K562 (cell line): ENCODE measurements at regions not wholly inside any gene's neighbourhood (a gene's known extent, or its start where the extent isn't known, plus 50 kb on each side); places are given as distances from the start of the nearest gene placed in this dataset.

Experiments used
- ARID2 ChIP-seq: fragments of 450-650 bp; IDR thresholded peaks from 2 replicates; pipeline ENCODE4 v1.6.1; 2017; ENCODE audit warnings: antibody characterized with exemption, mild to moderate bottlenecking
- ARNT ChIP-seq, 2 experiments: fragments of 450-650 bp; IDR thresholded peaks; 2 replicates each; pipeline ENCODE4 v1.6.1; 2016; ENCODE audit warnings: mild to moderate bottlenecking in 1 of 2
- GABPB2 ChIP-seq: fragments of 250-450 bp; sonication (Bioruptor Pico); conservative IDR thresholded peaks from 2 replicates; pipeline ENCODE4 v1.5.1; 2021; ENCODE audit warnings: mild to moderate bottlenecking
- MEIS2 ChIP-seq: fragments of 450-650 bp; IDR thresholded peaks from 2 replicates; pipeline ENCODE4 v1.6.1; 2014; ENCODE audit warnings: mild to moderate bottlenecking; ENCODE audit not compliant: partially characterized antibody
- NR2C1 ChIP-seq, 2 experiments: fragments of 450-650 bp; IDR thresholded peaks; 2 replicates each; pipeline ENCODE4 v1.6.1; 2017; ENCODE audit warnings: mild to moderate bottlenecking in 2 of 2, antibody characterized with exemption in 1 of 2, inconsistent platforms in 1 of 2, missing compliant biosample characterization in 1 of 2, missing genetic modification characterization in 1 of 2
- SNRNP70 ChIP-seq: fragments of 200-400 bp; formaldehyde crosslinking; optimal IDR thresholded peaks from 2 replicates; pipeline ENCODE3; 2017; ENCODE audit warnings: low read depth, low read length
- SOX6 ChIP-seq: fragments of 450-650 bp; IDR thresholded peaks from 2 replicates; pipeline ENCODE4 v1.6.1; 2014; ENCODE audit warnings: mild to moderate bottlenecking
- ZNF253 ChIP-seq: fragments of 250-450 bp; sonication (Bioruptor Pico); conservative IDR thresholded peaks from 2 replicates; pipeline ENCODE4 v1.6.1; 2021; ENCODE audit warnings: mild to moderate bottlenecking
- ZNF561 ChIP-seq: fragments of 450-650 bp; formaldehyde crosslinking; conservative IDR thresholded peaks from 2 replicates; pipeline ENCODE4 v1.4.0; 2020; ENCODE audit warnings: mild to moderate bottlenecking, moderate library complexity
- TF ChIP-seq, protein P1 (sequence below): sonication (generic); formaldehyde crosslinking; IDR thresholded peaks from 2 replicates; pipeline ENCODE4 v1.8.1; 2023; ENCODE audit warnings: missing genetic modification reagents, mild to moderate bottlenecking, borderline replicate concordance
- TF ChIP-seq, protein P2 (sequence below): fragments of 450-650 bp; IDR thresholded peaks from 2 replicates; pipeline ENCODE4 v1.6.1; 2016; ENCODE audit warnings: low read depth, mild to moderate bottlenecking, moderate library complexity

DNA sequence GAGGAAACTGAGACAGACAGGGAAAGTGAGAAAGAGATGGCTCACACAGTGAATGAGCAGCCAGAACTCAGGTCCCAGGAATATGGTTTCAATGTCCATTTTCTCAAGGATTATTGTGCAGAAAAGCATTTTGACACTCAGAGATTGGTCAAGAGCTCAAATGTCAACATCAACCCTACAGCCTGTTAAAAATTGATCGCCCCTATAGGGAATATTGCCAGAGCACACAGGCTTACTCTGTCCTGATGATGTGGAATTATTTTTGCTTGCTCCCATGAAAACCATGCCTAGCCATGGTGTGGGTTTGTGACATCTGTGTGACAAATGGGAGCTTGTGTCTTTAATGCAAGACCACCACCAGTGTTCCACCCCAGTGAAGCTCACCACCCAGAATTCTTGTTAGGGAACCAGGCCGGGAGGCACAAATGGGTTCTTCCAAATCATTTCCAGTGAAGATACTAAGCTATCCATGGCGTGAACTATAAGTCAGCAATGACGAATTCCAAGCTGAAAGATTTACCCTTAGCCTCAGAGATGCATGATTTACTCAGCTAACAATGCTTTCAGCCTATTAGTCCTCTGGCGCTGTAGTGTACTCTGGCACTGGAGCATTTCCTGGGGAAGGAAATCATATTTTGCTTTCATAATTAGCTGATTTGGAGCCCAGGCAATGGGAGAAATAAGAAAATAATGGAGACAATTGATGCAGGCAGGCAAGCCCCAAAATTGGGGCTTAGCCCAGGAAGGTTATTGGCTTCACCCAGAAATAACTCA lies 1188.2 kb upstream of the TMEM132C start (continued):
- TF ChIP-seq, protein P1, sequence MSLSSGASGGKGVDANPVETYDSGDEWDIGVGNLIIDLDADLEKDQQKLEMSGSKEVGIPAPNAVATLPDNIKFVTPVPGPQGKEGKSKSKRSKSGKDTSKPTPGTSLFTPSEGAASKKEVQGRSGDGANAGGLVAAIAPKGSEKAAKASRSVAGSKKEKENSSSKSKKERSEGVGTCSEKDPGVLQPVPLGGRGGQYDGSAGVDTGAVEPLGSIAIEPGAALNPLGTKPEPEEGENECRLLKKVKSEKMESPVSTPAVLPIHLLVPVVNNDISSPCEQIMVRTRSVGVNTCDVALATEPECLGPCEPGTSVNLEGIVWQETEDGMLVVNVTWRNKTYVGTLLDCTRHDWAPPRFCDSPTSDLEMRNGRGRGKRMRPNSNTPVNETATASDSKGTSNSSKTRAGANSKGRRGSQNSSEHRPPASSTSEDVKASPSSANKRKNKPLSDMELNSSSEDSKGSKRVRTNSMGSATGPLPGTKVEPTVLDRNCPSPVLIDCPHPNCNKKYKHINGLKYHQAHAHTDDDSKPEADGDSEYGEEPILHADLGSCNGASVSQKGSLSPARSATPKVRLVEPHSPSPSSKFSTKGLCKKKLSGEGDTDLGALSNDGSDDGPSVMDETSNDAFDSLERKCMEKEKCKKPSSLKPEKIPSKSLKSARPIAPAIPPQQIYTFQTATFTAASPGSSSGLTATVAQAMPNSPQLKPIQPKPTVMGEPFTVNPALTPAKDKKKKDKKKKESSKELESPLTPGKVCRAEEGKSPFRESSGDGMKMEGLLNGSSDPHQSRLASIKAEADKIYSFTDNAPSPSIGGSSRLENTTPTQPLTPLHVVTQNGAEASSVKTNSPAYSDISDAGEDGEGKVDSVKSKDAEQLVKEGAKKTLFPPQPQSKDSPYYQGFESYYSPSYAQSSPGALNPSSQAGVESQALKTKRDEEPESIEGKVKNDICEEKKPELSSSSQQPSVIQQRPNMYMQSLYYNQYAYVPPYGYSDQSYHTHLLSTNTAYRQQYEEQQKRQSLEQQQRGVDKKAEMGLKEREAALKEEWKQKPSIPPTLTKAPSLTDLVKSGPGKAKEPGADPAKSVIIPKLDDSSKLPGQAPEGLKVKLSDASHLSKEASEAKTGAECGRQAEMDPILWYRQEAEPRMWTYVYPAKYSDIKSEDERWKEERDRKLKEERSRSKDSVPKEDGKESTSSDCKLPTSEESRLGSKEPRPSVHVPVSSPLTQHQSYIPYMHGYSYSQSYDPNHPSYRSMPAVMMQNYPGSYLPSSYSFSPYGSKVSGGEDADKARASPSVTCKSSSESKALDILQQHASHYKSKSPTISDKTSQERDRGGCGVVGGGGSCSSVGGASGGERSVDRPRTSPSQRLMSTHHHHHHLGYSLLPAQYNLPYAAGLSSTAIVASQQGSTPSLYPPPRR (CRISPR knock-in tag): no peak
- TF ChIP-seq, protein P2, sequence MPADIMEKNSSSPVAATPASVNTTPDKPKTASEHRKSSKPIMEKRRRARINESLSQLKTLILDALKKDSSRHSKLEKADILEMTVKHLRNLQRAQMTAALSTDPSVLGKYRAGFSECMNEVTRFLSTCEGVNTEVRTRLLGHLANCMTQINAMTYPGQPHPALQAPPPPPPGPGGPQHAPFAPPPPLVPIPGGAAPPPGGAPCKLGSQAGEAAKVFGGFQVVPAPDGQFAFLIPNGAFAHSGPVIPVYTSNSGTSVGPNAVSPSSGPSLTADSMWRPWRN: no peak
- no peak for TF ChIP-seq ZNF561
- TF ChIP-seq ARID2: no peak
- no peak for TF ChIP-seq SOX6
- TF ChIP-seq SNRNP70: no peak
- TF ChIP-seq ARNT (IDR thresholded peaks at IDR 0.05): no peak
- no peak for TF ChIP-seq GABPB2 (CRISPR knock-in tag)
- no peak for TF ChIP-seq NR2C1 (IDR thresholded peaks at IDR 0.05)
- TF ChIP-seq NR2C1 (tag; IDR thresholded peaks at IDR 0.05): no peak
- no peak for TF ChIP-seq ZNF253 (CRISPR knock-in tag)
- TF ChIP-seq MEIS2: no peak
- TF ChIP-seq, all 486 proteins: peak for 0
